Lower lobe of right lung (tissue), 2 donors: ENCODE measurements at regions not wholly inside any gene's neighbourhood (a gene's known extent, or its start where the extent isn't known, plus 50 kb on each side); places are given as distances from the start of the nearest gene placed in this dataset.

ENCODE experiments used
- ATAC-seq, 2 donors: fragments of 200-7000 bp; cut with Tn5 transposase; one replicate each; pipeline ENCODE4 v1.9.1; 2020 to 2022; ENCODE audit warnings: mild to moderate bottlenecking in 2 of 2, moderate library complexity in 2 of 2
- DNase-seq: peaks from one replicate; pipeline ENCODE4 v3.0.0-alpha.2; 2020
- H3K27ac ChIP-seq: fragments of 200-600 bp; one replicate; pipeline ENCODE4 v1.8.0; 2022
- H3K27me3 ChIP-seq: fragments of 200-600 bp; one replicate; pipeline ENCODE4 v1.8.0; 2022; ENCODE audit warnings: low read depth
- H3K36me3 ChIP-seq: fragments of 200-600 bp; one replicate; pipeline ENCODE4 v1.8.0; 2022; ENCODE audit warnings: mild to moderate bottlenecking
- H3K4me1 ChIP-seq: fragments of 200-600 bp; one replicate; pipeline ENCODE4 v1.8.0; 2022
- H3K4me3 ChIP-seq: fragments of 200-600 bp; one replicate; pipeline ENCODE4 v1.8.0; 2022; ENCODE audit warnings: mild to moderate bottlenecking
- H3K9me3 ChIP-seq: fragments of 200-600 bp; one replicate; pipeline ENCODE4 v1.8.0; 2022
- CTCF ChIP-seq: fragments of 200-600 bp; IDR thresholded peaks from one replicate; pipeline ENCODE4 v1.8.0; 2022; ENCODE audit warnings: antibody characterized with exemption, mild to moderate bottlenecking
- intact Hi-C: fragments of 100-400 bp; cut with DNase I; formaldehyde crosslinking; loops from one replicate; pipeline ENCODE4 v1.11.0; 2022
- donor health status: DM: no; HTN: yes; CAD: no; lungs with severe emphysema.

DNA sequence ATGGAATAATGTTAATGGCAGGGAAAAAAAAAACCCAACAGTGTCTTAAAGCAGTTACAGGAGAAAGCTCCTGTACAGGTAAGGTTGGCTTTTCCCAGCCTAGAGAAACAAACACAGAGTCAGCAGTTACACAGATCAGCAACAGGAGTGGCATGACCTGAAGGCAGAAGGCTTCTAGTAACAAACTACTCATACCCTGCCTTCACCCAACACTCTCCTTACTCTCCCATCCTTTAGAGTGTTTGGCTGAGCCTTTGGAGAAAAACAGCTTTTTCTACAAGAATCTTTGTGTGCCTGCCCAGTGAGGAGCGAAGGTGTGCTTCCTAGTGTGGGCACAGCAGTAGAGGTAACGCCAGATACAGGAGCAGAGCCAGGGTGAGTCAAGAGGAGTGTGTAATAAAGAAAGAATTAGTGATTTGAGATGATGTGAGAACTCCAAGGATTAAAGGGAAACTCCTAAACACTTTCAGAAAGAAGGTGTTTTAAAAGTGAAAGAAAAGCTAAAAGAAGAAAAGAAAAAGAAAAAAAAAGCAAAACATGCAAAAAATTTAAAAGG lies 152.7 kb downstream of the POLR2M start:
- ATAC-seq, result no peak
- DNase-seq, result no peak
- H3K27me3 ChIP-seq, result no peaks in the 10 kb centered on the region
- TF ChIP-seq CTCF, result no peak
- H3K4me1 ChIP-seq, result no peaks in the 10 kb centered on the region
- no peak overlapping the region for H3K4me3 ChIP-seq
- no peaks in the 10 kb centered on the region for H3K9me3 ChIP-seq
- intact Hi-C loops, result no loop called here
- H3K27ac ChIP-seq, result no peak overlapping the region
- H3K36me3 ChIP-seq, result no peaks in the 10 kb centered on the region

- Histone ChIP-seq H3K4me1 (no peaks in the 10 kb centered on the region), H3K36me3 (no peaks in the 10 kb centered on the region), H3K27ac (no peak overlapping the region), H3K9me3 (no peaks in the 10 kb centered on the region), H3K4me3 (no peak overlapping the region), H3K27me3 (no peaks in the 10 kb centered on the region)
- no peak for DNase-seq
- ATAC-seq, result peak; percentile 46 to 54
- TF ChIP-seq CTCF, result peak; percentile 82
- intact Hi-C loops, result loop anchor here (10.0 kb wide), 2 partner anchors 106 to 204 kb away; partner anchors contain the start of gene ALDH1A2
Measured at GRCh38 chr15:57861034-57861638, 154.6 kb downstream of the POLR2M start.

GRCh38 chr15:57861815-57862586 lies 155.5 kb downstream of the POLR2M start:
- Histone ChIP-seq H3K4me1 (no peaks in the 10 kb centered on the region), H3K36me3 (no peaks in the 10 kb centered on the region), H3K9me3 (no peaks in the 10 kb centered on the region), H3K27ac (no peak overlapping the region), H3K27me3 (no peaks in the 10 kb centered on the region), H3K4me3 (no peak overlapping the region)
- no peak for DNase-seq
- TF ChIP-seq CTCF, result no peak
- ATAC-seq, result no peak
- intact Hi-C loops, result loop anchor here (10.0 kb wide), 2 partner anchors 107 to 203 kb away; partner anchors contain the start of gene ALDH1A2

- no peaks in the 10 kb centered on the region for H3K9me3 ChIP-seq
- DNase-seq (no peak), ATAC-seq (no peak)
- no peak overlapping the region for H3K27ac ChIP-seq
- no peaks in the 10 kb centered on the region for H3K4me1 ChIP-seq
- no peaks in the 10 kb centered on the region for H3K36me3 ChIP-seq
- no peak for TF ChIP-seq CTCF
- intact Hi-C loops, result loop anchor here (10.0 kb wide), 2 partner anchors 108 to 202 kb away; partner anchors contain the start of gene ALDH1A2
- H3K4me3 ChIP-seq, result no peak overlapping the region
- H3K27me3 ChIP-seq, result no peaks in the 10 kb centered on the region
Measured at GRCh38 chr15:57862761-57863160, 156.2 kb downstream of the POLR2M start.

DNA sequence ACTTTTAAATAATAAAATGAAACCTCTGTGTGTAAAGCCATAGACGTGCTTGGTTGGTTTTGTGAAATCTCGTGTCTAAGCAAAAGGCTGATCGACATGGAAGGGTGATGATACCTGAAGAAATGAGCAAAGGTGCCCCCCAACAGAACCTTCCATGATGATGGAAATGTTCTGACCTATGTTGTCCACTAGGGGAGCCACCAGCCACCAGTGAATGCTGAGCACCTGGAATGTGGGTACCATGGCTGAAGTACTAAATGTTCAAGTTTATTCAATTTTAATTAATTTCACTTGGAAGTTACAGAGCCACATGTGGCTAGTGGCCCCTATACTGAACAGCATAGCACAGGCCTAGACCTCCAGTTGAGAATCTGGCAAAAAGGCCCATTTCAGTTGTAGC lies 158.8 kb downstream of the POLR2M start:
- DNase-seq, result no peak
- Histone ChIP-seq H3K27ac (no peak overlapping the region), H3K36me3 (no peaks in the 10 kb centered on the region), H3K4me3 (no peak overlapping the region), H3K4me1 (no peaks in the 10 kb centered on the region), H3K9me3 (no peaks in the 10 kb centered on the region), H3K27me3 (no peaks in the 10 kb centered on the region)
- ATAC-seq, result peak; percentile 37 to 41
- TF ChIP-seq CTCF, result peak; percentile 42
- intact Hi-C loops, result loop anchor here (10.0 kb wide), 2 partner anchors 110 to 200 kb away; partner anchors contain the start of gene ALDH1A2
